DOHH2 (cell line): ENCODE measurements at regions not wholly inside any gene's neighbourhood (a gene's known extent, or its start where the extent isn't known, plus 50 kb on each side); places are given as distances from the start of the nearest gene placed in this dataset.

Experiments
- H3F3A ChIP-seq: fragments of 200-600 bp; sonication (generic), shearing (Covaris generic); 2 replicates; pipeline ENCODE4 v1.6.0; 2016; ENCODE audit warnings: antibody characterized with exemption, mild to moderate bottlenecking; ENCODE audit not compliant: control insufficient read depth, insufficient read depth
- H3K27ac ChIP-seq: fragments of 200-600 bp; sonication (generic); 2 replicates; pipeline ENCODE4 v1.5.1; 2014; ENCODE audit warnings: low read depth, mild to moderate bottlenecking, low read length, moderate library complexity
- H3K27me3 ChIP-seq: fragments of 200-600 bp; sonication (generic); 2 replicates; pipeline ENCODE4 v1.6.1; 2014; ENCODE audit warnings: mild to moderate bottlenecking, low read length, mixed read lengths; ENCODE audit not compliant: control insufficient read depth
- H3K36me3 ChIP-seq: fragments of 200-600 bp; sonication (generic); 2 replicates; pipeline ENCODE4 v1.6.1; 2014; ENCODE audit warnings: mild to moderate bottlenecking, low read length, moderate library complexity, mixed read lengths; ENCODE audit not compliant: control insufficient read depth
- H3K4me1 ChIP-seq: fragments of 200-600 bp; sonication (generic); 2 replicates; pipeline ENCODE4 v1.6.1; 2014; ENCODE audit warnings: mild to moderate bottlenecking, low read length, mixed read lengths; ENCODE audit not compliant: control insufficient read depth
- H3K4me2 ChIP-seq: fragments of 200-600 bp; sonication (generic); 2 replicates; pipeline ENCODE4 v1.6.0; 2014; ENCODE audit warnings: mild to moderate bottlenecking, low read length, moderate library complexity
- H3K4me3 ChIP-seq: fragments of 200-600 bp; sonication (generic); 2 replicates; pipeline ENCODE4 v1.5.1; 2014; ENCODE audit warnings: mild to moderate bottlenecking, low read length, mixed read lengths
- H3K79me2 ChIP-seq: fragments of 200-600 bp; sonication (generic); 2 replicates; pipeline ENCODE4 v1.6.1; 2014; ENCODE audit warnings: mild to moderate bottlenecking, low read length, mixed read lengths; ENCODE audit not compliant: control insufficient read depth
- H3K9me2 ChIP-seq: fragments of 200-600 bp; sonication (generic); replicated peaks from 2 replicates; pipeline ENCODE4 v1.6.1; 2014; ENCODE audit warnings: mild to moderate bottlenecking, low read length, mixed read lengths; ENCODE audit not compliant: control insufficient read depth
- H3K9me3 ChIP-seq: fragments of 200-600 bp; sonication (generic); 2 replicates; pipeline ENCODE4 v1.6.1; 2014; ENCODE audit warnings: antibody characterized with exemption, low read length, mixed read lengths; ENCODE audit not compliant: control insufficient read depth, insufficient read depth
- H4K20me1 ChIP-seq: fragments of 200-600 bp; sonication (generic); 2 replicates; pipeline ENCODE4 v1.6.0; 2014; ENCODE audit warnings: low read depth, mild to moderate bottlenecking, antibody characterized with exemption, low read length, moderate library complexity; ENCODE audit not compliant: control insufficient read depth, insufficient read depth
- CTCF ChIP-seq: fragments of 200-600 bp; sonication (generic); IDR thresholded peaks from one replicate; pipeline ENCODE4 v1.5.1; 2014; ENCODE audit warnings: antibody characterized with exemption, mild to moderate bottlenecking, low read depth, low read length; ENCODE audit not compliant: poor library complexity, severe bottlenecking
- EZH2phosphoT487 ChIP-seq: fragments of 200-600 bp; sonication (generic); IDR thresholded peaks from 2 replicates; pipeline ENCODE4 v1.6.1; 2017; ENCODE audit warnings: borderline replicate concordance, mild to moderate bottlenecking, antibody characterized with exemption, low read length, moderate library complexity, mixed read lengths

GRCh38 chr2:145303536-145303935 is 783.6 kb upstream of the ZEB2 start:
- H3K27me3 ChIP-seq, result no peaks in the 10 kb centered on the region
- no peaks in the 10 kb centered on the region for H3K4me1 ChIP-seq
- no peaks in the 10 kb centered on the region for H3F3A ChIP-seq
- H3K4me3 ChIP-seq, result no peak overlapping the region
- no peaks in the 10 kb centered on the region for H3K9me2 ChIP-seq
- no peaks in the 10 kb centered on the region for H3K79me2 ChIP-seq
- no peaks in the 10 kb centered on the region for H3K9me3 ChIP-seq
- H3K4me2 ChIP-seq, result no peak overlapping the region
- no peaks in the 10 kb centered on the region for H4K20me1 ChIP-seq
- H3K36me3 ChIP-seq, result no peaks in the 10 kb centered on the region
- TF ChIP-seq CTCF (no peak), EZH2phosphoT487 (no peak)
- H3K27ac ChIP-seq, result no peak overlapping the region

- no peaks in the 10 kb centered on the region for H3K79me2 ChIP-seq
- H3K4me3 ChIP-seq, result no peak overlapping the region
- H3K27ac ChIP-seq, result no peak overlapping the region
- H3K9me2 ChIP-seq, result no peaks in the 10 kb centered on the region
- no peaks in the 10 kb centered on the region for H3K9me3 ChIP-seq
- TF ChIP-seq EZH2phosphoT487 (no peak), CTCF (no peak)
- no peaks in the 10 kb centered on the region for H3F3A ChIP-seq
- H3K4me2 ChIP-seq, result no peak overlapping the region
- H3K4me1 ChIP-seq, result no peaks in the 10 kb centered on the region
- H3K27me3 ChIP-seq, result no peaks in the 10 kb centered on the region
- H3K36me3 ChIP-seq, result no peaks in the 10 kb centered on the region
- no peaks in the 10 kb centered on the region for H4K20me1 ChIP-seq
Observed at GRCh38 chr2:145302886-145303285, 783.0 kb upstream of the ZEB2 start.

- H3K4me2 ChIP-seq, result no peak overlapping the region
- no peaks in the 10 kb centered on the region for H3K79me2 ChIP-seq
- no peaks in the 10 kb centered on the region for H3F3A ChIP-seq
- no peaks in the 10 kb centered on the region for H3K9me2 ChIP-seq
- H3K4me1 ChIP-seq, result no peaks in the 10 kb centered on the region
- no peak overlapping the region for H3K27ac ChIP-seq
- H4K20me1 ChIP-seq, result no peaks in the 10 kb centered on the region
- no peaks in the 10 kb centered on the region for H3K9me3 ChIP-seq
- TF ChIP-seq CTCF (no peak), EZH2phosphoT487 (no peak)
- no peaks in the 10 kb centered on the region for H3K36me3 ChIP-seq
- no peaks in the 10 kb centered on the region for H3K27me3 ChIP-seq
- H3K4me3 ChIP-seq, result no peak overlapping the region
Observed at GRCh38 chr2:145302451-145302850, 782.5 kb upstream of the ZEB2 start.

GRCh38 chr2:145299368-145299767 is 779.4 kb upstream of the ZEB2 start:
- H4K20me1 ChIP-seq, result no peaks in the 10 kb centered on the region
- no peaks in the 10 kb centered on the region for H3K4me1 ChIP-seq
- no peak overlapping the region for H3K27ac ChIP-seq
- H3K36me3 ChIP-seq, result no peaks in the 10 kb centered on the region
- H3K4me3 ChIP-seq, result no peak overlapping the region
- H3F3A ChIP-seq, result no peaks in the 10 kb centered on the region
- H3K27me3 ChIP-seq, result no peaks in the 10 kb centered on the region
- H3K9me3 ChIP-seq, result no peaks in the 10 kb centered on the region
- no peak overlapping the region for H3K4me2 ChIP-seq
- H3K9me2 ChIP-seq, result no peaks in the 10 kb centered on the region
- TF ChIP-seq EZH2phosphoT487, result no peak
- no peaks in the 10 kb centered on the region for H3K79me2 ChIP-seq
